Fibroblast of skin of right quadriceps (primary cell): ENCODE measurements at regions not wholly inside any gene's neighbourhood (a gene's known extent, or its start where the extent isn't known, plus 50 kb on each side); places are given as distances from the start of the nearest gene placed in this dataset.

Experiments
- DNase-seq: peaks from one replicate; pipeline ENCODE4 v3.0.0-alpha.2; 2013

DNA sequence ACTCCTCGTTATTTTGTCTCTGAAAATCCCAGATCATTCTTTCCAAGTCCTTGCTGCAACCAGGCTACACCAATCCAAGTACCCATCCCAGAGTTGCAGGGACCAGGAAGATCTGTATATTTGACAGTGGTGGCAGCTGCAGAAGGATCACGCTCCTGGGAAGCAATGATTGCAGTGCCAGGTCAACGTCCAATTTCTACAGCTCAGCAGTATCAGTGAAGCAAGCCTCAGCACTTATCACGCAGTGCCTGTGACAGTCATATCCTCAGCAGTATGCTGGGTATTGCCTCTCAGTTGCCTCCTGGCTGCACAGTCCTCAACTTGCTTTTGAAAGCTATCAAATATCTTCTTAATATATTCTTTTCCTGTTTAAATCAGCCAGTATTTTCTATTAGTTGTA is 66.7 kb downstream of the BARHL2 start:
- no peak for DNase-seq

GRCh38 chr1:90640325-90640724 is 76.8 kb downstream of the BARHL2 start:
- DNase-seq = no peak

GRCh38 chr1:90622666-90623065 is 94.4 kb downstream of the BARHL2 start:
- DNase-seq = no peak

- DNase-seq = no peak
These were observed 95.1 kb downstream of the BARHL2 start for GRCh38 chr1:90621986-90622385.

- no peak for DNase-seq
These were observed 100.7 kb downstream of the BARHL2 start for GRCh38 chr1:90616395-90616794.

DNA sequence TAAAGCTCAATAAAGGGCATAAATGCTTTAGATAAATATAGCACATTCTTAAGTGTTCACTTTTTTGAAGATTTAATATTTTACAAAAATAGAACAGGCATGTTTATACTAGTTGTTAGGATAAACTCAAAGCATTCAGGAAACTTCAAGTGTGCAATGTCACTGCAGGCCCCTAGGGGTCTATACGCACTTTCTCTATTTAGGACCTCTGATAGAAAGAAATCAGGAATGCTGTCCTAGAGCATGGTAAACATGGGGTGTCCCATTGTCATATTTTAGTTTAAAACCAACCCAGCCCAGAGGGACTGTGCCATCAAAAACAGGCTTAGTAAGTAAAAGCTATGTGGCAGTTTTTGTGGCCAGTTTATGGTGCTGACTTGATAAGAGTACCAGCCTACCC is 102.2 kb downstream of the BARHL2 start:
- no peak for DNase-seq

GRCh38 chr1:90613371-90613770 is 103.7 kb downstream of the BARHL2 start:
- no peak for DNase-seq

DNA sequence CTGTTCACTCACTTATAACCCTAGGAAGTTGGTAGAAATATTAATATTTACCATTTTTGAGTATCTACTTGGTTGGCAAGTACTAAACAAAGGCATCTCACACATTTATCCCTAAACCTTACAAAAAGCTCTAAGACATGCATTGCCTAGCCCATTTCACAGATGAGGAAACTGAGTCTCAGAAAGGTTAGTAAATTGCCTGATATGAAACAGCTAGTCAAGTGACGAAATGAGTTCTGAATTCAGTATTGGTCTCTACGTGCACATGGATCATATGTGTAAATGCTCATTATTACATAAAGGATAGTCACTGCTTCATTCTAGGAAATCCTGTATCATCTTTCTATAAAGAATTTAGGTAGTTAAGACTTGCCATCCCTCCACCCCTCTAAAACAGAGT is 105.1 kb downstream of the BARHL2 start:
- DNase-seq = no peak

GRCh38 chr1:90607736-90608135 is 109.4 kb downstream of the BARHL2 start:
- no peak for DNase-seq

GRCh38 chr1:90605070-90605469 is 112.0 kb downstream of the BARHL2 start:
- no peak for DNase-seq

GRCh38 chr1:90593312-90593711 is 123.8 kb downstream of the BARHL2 start:
- no peak for DNase-seq

DNA sequence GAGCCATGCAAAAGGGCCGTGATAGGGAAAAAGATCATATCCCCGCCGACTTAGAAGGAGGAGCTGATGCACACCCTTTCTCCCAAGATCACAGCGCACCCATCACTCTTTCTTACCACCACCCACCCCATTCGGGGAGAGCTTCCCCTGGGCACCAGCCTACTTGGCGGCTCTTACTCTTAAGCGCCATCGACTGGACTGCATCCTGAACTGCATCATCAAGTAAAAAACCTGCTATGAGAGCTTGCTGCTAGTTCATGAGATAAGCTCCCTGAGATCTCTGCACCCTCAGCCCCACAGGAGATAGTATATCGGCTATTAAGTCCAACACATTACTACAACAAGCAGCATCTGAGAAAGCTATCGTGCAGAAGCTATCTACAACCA is 125.1 kb downstream of the BARHL2 start:
- no peak for DNase-seq

DNA sequence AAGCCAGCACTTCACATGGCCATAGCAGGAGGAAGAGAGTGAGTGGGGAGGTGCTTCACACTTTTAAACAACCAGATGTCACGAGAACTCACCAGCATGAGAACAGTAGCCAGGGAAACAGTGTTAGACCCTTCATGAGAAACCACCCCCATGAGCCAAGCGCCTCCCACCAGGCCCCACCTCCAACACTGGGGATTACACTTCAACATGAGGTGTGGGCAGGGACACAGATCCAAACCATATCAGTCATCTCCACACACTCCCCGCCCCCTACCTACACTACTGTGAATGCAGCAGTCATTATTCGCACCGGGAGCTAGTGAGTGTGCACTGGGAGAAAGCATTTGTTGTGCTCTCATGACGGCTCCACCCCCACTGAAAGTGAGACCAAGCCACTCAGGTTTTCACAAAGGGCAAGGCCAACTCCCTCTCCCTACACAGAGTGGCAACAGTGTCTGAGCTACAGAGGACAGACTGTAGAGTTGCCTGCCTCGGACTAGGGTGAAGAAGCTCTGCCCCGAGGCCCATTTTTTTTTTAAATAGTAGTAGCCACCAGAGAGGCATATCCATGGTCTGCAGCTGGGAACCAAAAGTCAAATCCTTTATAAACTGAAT is 125.6 kb downstream of the BARHL2 start:
- no peak for DNase-seq

DNA sequence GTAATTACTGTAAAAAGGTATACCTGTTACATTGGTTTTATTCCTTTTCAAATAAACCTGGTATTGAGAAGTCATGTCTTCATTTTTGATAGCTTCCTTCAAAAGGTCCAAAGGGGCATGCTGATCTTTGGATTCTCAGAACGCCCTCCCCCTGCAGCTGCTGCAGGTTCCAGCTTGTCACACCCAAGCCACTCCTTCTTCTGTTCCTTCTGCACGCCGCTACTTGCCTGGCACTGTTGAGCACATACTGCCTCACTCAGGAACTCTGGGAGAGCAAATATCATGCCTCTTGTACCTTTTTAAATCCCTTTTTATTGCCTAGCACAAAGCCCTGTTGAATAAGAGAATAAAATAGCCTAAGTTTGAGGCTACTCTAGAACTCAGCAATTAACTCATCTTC is 136.9 kb downstream of the BARHL2 start:
- DNase-seq = no peak

DNA sequence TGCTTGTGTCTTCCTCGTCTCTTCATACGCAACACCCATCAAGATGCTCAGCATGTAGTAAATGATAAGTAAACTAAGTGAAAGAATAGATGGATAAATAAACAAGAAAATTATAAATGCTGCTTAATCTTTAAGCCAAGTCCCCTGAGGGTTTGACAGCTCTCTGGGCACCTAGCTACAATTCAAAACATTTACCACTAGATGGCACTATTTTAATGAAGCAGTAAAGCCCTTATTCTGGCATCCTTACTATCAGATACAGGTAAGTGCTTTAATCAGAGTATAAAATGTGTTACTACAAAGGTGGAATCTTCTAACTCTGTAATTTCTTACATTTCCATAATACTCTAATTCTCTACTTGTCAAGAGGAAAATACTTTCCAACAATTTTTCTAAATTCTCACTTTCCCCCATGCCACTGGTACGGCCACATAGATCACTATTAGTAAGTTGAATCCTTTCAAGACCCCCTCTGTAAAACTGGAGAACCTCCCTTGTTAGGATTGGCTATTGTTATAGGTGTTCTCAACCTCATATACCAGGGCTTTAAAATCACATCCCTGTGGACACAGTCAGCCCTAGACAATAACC is 137.8 kb downstream of the BARHL2 start:
- DNase-seq = peak; percentile 15

- DNase-seq = no peak
These were observed 142.3 kb downstream of the BARHL2 start for GRCh38 chr1:90574692-90575370.

DNA sequence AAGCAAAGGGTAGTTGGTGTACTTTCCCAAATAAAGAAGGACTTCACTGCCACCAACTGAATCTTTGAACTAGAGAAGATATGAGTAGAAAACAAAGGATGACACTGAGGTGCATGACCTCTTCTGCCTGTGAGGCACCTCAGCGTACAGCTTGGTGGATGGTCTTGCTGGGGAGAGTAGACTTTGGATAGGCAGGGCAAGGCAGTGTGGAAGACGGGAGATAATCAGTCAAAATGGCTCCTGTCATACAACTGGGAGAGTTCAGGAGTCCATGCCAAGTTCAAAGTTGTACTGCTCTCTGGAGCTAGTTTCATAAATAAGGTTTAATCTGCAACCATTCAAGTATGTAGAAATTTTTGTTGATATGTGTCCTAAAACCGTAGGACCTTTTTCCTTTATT is 143.4 kb downstream of the BARHL2 start:
- DNase-seq = no peak

DNA sequence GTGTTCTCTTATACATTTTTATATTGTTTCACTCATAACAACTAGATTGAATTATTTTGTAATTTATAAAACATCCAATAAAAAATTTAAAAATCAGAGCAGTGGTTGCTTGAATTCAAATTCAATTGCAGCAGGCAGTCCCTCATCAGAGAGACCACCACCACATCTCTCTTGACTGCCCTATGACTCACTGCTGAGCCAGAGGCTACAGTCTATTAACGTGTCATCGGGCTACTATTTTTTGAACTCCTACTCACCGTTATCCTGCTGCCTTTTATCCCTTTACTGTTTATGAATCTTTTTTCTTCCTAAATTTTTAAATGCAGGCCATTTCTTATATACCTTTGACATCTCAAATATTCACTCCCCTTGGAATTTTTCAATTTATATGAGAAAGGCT is 144.7 kb downstream of the BARHL2 start:
- DNase-seq = no peak

GRCh38 chr1:90568436-90568835 is 148.7 kb downstream of the BARHL2 start:
- DNase-seq = no peak

DNA sequence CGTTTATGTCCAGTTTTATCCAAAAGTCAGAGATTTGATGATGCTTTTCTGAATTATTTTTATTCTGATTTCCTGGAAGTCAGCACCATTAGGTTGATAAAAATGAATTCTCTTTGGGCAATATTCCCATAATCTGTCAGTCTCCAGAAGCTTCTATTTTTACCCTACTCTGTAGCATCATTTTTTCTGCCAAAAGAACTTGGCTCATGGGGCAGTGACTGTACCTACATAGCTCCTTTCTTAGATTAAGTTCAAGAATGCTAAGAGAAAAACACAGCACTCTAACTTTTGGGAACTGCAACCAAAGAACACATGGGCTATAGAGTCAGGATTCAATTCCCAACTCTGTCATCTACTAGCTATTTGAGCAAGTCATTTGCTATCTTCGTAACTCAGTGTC is 152.9 kb downstream of the BARHL2 start:
- DNase-seq = no peak

- no peak for DNase-seq
These were observed 154.2 kb downstream of the BARHL2 start for GRCh38 chr1:90562892-90563291.

DNA sequence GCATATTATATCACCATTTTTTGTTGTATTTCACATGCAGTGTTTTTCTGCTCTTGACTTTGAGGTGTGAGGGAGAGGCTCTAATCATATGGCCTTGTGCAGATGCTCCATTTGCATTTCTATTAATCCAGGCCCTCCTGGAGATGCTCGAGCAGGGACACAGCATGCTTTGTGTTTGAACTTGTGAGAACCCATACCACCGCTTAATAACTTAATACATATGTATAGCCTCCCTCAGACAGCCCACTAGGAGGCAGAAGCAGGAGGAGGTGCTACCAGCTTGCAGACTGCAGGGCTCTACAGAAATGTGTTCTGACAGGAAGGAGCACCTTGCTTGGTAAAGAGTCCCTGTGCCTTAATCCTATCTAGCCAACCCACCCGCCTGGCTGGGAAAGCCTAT is 155.2 kb downstream of the BARHL2 start:
- no peak for DNase-seq

DNA sequence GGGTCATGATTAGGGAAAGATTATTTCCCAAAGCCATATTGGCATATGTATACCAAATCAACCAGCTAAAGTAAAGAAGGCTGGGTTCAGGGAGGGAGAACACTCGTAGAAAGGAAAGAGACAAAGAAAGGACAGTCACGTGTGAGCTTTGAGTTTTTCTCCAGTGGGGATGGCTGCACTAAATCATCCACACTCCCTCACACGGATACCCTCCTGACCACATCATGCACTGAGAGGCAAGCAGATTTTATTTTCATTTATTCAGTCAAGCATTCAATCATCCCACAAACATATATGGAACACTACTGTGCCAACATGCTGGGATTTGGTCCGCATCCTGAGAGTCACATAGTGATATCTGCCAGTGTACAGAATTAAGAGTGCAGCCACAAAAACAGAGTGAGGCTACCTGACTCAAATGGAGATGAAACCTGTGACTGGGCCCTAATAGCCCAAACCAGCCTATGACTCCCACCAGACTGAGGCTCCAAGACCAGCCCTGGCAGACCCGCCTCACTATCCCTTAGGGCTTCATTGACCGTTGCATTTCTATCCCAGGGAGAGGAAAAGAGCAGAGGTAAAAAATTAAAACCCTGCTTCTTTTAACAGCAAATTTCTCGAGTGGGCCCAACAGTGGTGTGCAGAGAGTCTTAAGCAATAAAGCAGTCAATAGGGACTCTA is 155.9 kb downstream of the BARHL2 start:
- no peak for DNase-seq

DNA sequence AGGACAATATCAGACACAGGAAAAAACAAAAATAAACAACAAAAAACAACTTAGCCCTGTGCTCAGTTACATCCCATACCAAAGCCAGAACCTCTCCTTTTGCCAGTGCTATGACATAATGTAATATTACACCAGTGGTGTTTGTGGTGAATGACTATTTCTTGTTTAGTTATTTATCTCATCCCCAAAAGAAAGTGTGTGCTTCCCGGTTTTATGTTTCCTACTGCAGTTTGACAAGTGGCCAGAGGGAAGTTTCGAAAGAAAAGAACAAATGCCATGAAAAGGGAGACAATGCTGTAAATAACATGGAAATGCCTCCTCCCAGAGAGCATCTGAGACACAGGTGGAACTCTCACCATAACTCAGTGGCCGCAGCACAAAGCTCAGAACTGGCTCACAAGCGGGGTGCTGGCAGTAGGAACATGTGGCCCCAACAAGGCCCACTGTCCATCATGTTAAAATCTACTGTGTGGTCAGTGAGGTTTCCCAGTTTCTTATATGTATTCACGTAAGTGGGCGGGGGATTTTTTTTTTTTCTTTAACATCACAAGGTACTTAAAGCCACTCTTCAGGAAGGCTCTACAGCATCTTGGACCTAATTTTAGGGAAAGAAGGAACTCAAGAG is 158.2 kb downstream of the BARHL2 start:
- DNase-seq = no peak
